Erythroblast (primary cell): ENCODE measurements at regions not wholly inside any gene's neighbourhood (a gene's known extent, or its start where the extent isn't known, plus 50 kb on each side); places are given as distances from the start of the nearest gene placed in this dataset.

Experiments
- GATA1 ChIP-seq: IDR thresholded peaks from 2 replicates; pipeline ENCODE4 v1.6.1; 2011; ENCODE audit warnings: low read depth, mild to moderate bottlenecking, control low read depth, low read length, moderate library complexity
- POLR2A ChIP-seq: IDR thresholded peaks from 2 replicates; pipeline ENCODE4 v1.6.1; 2011; ENCODE audit warnings: mild to moderate bottlenecking, low read length

DNA sequence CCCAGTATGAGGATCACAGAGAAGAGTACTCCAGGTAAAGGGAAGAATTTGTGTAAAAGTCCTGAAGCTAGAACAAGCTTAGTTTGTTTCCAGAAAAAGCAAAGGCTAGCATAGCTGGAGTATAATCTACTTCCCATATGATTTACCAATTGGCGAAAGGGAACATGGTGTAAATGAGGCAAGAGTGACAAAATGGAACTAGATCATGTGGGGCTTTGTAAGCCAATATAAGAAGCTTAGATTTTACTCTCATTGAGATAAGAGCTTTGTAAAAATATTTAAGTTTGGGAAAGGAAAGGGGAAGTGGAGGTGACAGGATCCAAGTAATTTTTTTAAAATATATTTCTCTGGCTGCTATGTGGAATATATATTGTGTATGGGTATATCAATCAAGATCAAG lies 234.9 kb downstream of the KCTD12 start:
- TF ChIP-seq POLR2A: no peak
- no peak for TF ChIP-seq GATA1
